ENCODE measurements at regions not wholly inside any gene's neighbourhood (a gene's known extent, or its start where the extent isn't known, plus 50 kb on each side); places are given as distances from the start of the nearest gene placed in this dataset.

DNA sequence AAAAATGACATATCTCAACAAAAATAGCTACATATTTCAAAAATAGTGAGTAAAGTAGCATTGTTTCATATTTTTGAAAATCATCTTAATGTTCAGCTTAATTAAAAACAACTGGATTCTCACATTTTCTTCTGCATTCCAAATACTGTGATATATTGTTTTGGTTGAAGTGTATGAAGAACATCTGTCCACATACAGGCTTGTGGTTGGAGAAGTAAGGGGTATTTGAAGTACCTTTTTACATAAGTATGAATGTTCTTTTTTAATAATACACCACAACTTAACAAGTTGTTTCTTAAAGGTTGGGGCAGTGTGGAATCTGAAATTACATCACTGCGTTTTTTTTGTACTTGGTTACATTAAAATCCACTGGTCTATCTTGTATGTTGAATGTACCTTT lies 442.5 kb downstream of the KIF20B start:
- intact Hi-C loops (cut with DNase I) = no loop called here

DNA sequence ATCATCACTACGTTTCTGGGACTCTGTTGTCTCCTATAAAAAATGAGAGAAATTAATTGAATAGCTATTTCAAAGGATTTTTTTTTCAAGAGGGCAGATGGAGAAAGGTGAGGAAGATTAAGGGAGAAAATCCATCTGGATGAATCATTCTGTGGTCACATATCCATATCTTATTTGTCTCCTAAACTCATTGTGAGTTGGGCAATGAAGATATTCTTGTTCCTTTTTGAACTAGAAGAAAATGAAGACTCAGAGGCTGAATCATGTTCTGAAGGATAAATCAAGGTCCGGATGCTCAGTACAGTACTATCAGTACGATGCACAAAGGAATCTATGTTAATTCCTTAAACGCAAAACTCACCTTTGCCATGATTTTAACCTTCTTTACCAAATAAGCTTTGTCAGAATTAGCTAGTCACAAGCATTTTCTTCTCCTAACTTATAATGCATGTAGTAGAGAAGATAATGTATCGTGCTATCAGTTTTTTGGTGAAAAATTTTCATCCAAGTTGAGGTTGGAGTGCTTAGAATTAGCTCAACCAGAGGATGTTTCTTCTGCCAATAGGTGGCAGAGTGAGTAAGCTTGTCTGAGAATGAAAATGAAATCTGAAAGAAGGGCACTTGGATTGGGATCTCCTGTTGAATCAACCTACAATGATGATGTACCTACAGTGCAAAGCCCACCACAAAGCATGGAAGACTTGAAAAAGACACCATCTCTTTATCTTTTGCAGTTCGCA lies 446.9 kb downstream of the KIF20B start:
- Histone ChIP-seq H3K27ac (ENCODE audit: low read depth in 2 of 2, low read length in 2 of 2) (no peak overlapping the region), H3K9ac (ENCODE audit: low read length in 3 of 3) (no peak overlapping the region), H3K36me3 (ENCODE audit: control insufficient read depth in 2 of 3, insufficient read depth in 3 of 3, low read length in 3 of 3) (no peaks in the 10 kb centered on the region), H3K4me1 (ENCODE audit: control insufficient read depth in 2 of 3, insufficient read depth in 2 of 3, low read depth in 1 of 3, low read length in 3 of 3) (no peaks in the 10 kb centered on the region), H3K4me3 (ENCODE audit: low read length in 3 of 3) (no peak overlapping the region), H3K27me3 (ENCODE audit: control insufficient read depth, insufficient read depth, low read length) (no peaks in the 10 kb centered on the region), H3K9me3 (ENCODE audit: control insufficient read depth in 2 of 3, insufficient read depth in 1 of 3, low read length in 3 of 3) (no peaks in the 10 kb centered on the region)
- DNase-seq = peak in 2 of 5 donors; percentile 31 to 40
- intact Hi-C loops (cut with DNase I) = no loop called here
- peak; percentile 8 for FAIRE-seq
- TF ChIP-seq, protein P1, sequence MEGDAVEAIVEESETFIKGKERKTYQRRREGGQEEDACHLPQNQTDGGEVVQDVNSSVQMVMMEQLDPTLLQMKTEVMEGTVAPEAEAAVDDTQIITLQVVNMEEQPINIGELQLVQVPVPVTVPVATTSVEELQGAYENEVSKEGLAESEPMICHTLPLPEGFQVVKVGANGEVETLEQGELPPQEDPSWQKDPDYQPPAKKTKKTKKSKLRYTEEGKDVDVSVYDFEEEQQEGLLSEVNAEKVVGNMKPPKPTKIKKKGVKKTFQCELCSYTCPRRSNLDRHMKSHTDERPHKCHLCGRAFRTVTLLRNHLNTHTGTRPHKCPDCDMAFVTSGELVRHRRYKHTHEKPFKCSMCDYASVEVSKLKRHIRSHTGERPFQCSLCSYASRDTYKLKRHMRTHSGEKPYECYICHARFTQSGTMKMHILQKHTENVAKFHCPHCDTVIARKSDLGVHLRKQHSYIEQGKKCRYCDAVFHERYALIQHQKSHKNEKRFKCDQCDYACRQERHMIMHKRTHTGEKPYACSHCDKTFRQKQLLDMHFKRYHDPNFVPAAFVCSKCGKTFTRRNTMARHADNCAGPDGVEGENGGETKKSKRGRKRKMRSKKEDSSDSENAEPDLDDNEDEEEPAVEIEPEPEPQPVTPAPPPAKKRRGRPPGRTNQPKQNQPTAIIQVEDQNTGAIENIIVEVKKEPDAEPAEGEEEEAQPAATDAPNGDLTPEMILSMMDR (IDR thresholded peaks at IDR 0.05; ENCODE audit: borderline replicate concordance, extremely low read depth, insufficient read depth) = peak; percentile 21

More for the DNA sequence above, 442.5 kb downstream of the KIF20B start:
- no peak overlapping the region for H3K4me3 ChIP-seq (ENCODE audit: low read length in 3 of 3)
- no peaks in the 10 kb centered on the region for H3K9me3 ChIP-seq (ENCODE audit: control insufficient read depth in 2 of 3, insufficient read depth in 1 of 3, low read length in 3 of 3)
- H3K36me3 ChIP-seq (ENCODE audit: control insufficient read depth in 2 of 3, insufficient read depth in 3 of 3, low read length in 3 of 3) = no peaks in the 10 kb centered on the region
- H3K4me1 ChIP-seq (ENCODE audit: control insufficient read depth in 2 of 3, insufficient read depth in 2 of 3, low read depth in 1 of 3, low read length in 3 of 3) = no peaks in the 10 kb centered on the region
- TF ChIP-seq, protein P1 (IDR thresholded peaks at IDR 0.05; ENCODE audit: borderline replicate concordance, extremely low read depth, insufficient read depth) = no peak
- FAIRE-seq (no peak), DNase-seq (no peak)
- no peaks in the 10 kb centered on the region for H3K27me3 ChIP-seq (ENCODE audit: control insufficient read depth, insufficient read depth, low read length)
- H3K27ac ChIP-seq (ENCODE audit: low read depth in 2 of 2, low read length in 2 of 2) = no peak overlapping the region
- no peak overlapping the region for H3K9ac ChIP-seq (ENCODE audit: low read length in 3 of 3)

DNA sequence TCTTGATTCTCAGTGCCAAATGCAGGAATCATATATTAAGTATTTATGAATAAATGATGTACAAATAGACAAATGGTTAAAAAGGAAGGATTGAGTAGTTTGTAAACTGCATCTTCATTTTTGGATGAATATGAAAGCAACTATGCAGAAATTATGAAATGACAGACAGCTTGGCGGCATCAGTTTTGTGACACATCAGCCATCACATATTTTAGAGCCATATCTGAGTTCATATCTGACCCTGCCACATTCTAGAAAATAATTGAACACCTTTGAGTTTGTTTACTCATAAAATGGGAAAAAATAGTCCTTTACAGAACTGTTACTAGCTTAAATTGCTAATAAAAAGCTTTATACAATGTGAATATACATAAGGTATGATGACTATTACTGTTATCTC lies 448.2 kb downstream of the KIF20B start:
- H3K9ac ChIP-seq (ENCODE audit: low read length in 3 of 3) = no peak overlapping the region
- intact Hi-C loops (cut with DNase I) = no loop called here
- no peaks in the 10 kb centered on the region for H3K36me3 ChIP-seq (ENCODE audit: control insufficient read depth in 2 of 3, insufficient read depth in 3 of 3, low read length in 3 of 3)
- DNase-seq = no peak
- no peaks in the 10 kb centered on the region for H3K27me3 ChIP-seq (ENCODE audit: control insufficient read depth, insufficient read depth, low read length)
- no peak for FAIRE-seq
- no peaks in the 10 kb centered on the region for H3K9me3 ChIP-seq (ENCODE audit: control insufficient read depth in 2 of 3, insufficient read depth in 1 of 3, low read length in 3 of 3)
- no peak overlapping the region for H3K4me3 ChIP-seq (ENCODE audit: low read length in 3 of 3)
- H3K27ac ChIP-seq (ENCODE audit: low read depth in 2 of 2, low read length in 2 of 2) = no peak overlapping the region
- TF ChIP-seq, protein P1 (IDR thresholded peaks at IDR 0.05; ENCODE audit: borderline replicate concordance, extremely low read depth, insufficient read depth) = no peak
- H3K4me1 ChIP-seq (ENCODE audit: control insufficient read depth in 2 of 3, insufficient read depth in 2 of 3, low read depth in 1 of 3, low read length in 3 of 3) = no peaks in the 10 kb centered on the region

Measured in kidney (tissue), 13 donors.